ENCODE measurements at regions not wholly inside any gene's neighbourhood (a gene's known extent, or its start where the extent isn't known, plus 50 kb on each side); places are given as distances from the start of the nearest gene placed in this dataset.
A peak's percentile ranks its signal among the peaks of the same experiment; 100 is the strongest.

DNA sequence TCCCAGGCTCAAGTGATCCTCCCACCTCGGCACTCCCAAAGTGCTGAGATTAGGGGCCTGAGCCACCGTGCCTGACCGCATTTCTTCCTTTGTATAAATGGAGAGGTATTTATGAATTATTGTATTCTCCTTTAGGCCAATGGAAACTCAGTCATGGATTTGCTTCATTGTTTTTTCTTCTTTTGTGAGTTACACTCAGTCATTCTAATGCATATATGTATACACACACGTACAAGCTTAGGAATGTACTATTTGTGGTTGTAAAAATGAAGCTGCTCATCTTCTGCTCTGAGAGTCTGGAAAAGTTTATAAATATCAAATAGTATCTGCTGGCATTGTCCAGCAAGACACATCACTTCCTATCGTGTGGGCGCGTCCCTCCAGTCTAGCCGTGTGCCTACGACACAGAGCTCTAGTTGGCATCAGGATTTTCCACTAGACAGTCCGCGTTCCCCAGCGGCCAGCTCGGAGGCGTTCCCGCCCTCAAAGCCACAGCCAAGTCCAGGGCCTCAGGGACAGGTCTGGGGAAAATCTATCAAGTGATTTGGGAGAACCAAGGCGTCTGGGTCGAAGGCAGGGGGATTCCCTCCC lies 215.2 kb downstream of the NFATC2 start:
- Mint-ChIP-seq H3K27ac (no peak overlapping the region), H3K9me3 (peaks cover 6% of the 10 kb centered on the region), H3K4me3 (no peak overlapping the region), H3K4me1 (peaks cover 7% of the 10 kb centered on the region), H3K36me3 (ENCODE audit: low read depth) (no peaks in the 10 kb centered on the region), H3K27me3 (ENCODE audit: insufficient read depth) (no peaks in the 10 kb centered on the region)
- no peak for DNase-seq
- no peaks in the 10 kb centered on the region for H3K36me3 ChIP-seq (ENCODE audit: control insufficient read depth, insufficient read depth, low read length)
- no peaks in the 10 kb centered on the region for H3K4me1 ChIP-seq (ENCODE audit: control insufficient read depth, insufficient read depth, low read length)
- H3K9ac ChIP-seq (ENCODE audit: extremely low read depth, low read length, poor library complexity, severe bottlenecking): no peak overlapping the region
- TF ChIP-seq CTCF (conservative IDR thresholded peaks at IDR 0.05): no peak
- H3K27me3 ChIP-seq (ENCODE audit: control insufficient read depth, insufficient read depth, low read length, poor library complexity, severe bottlenecking): no peaks in the 10 kb centered on the region
- H3K4me3 ChIP-seq (ENCODE audit: low read length): no peak overlapping the region
- no peak overlapping the region for H3K27ac ChIP-seq (ENCODE audit: low read depth, low read length)
- H3K9me3 ChIP-seq (ENCODE audit: control insufficient read depth, low read length): peaks cover 11% of the 10 kb centered on the region
- WGBS, 2 experiments (ENCODE audit: insufficient coverage in 1 of 2, insufficient read length in 1 of 2): 94 to 100% methylated on average over 7 to 17 of the region's 17 CpGs

DNA sequence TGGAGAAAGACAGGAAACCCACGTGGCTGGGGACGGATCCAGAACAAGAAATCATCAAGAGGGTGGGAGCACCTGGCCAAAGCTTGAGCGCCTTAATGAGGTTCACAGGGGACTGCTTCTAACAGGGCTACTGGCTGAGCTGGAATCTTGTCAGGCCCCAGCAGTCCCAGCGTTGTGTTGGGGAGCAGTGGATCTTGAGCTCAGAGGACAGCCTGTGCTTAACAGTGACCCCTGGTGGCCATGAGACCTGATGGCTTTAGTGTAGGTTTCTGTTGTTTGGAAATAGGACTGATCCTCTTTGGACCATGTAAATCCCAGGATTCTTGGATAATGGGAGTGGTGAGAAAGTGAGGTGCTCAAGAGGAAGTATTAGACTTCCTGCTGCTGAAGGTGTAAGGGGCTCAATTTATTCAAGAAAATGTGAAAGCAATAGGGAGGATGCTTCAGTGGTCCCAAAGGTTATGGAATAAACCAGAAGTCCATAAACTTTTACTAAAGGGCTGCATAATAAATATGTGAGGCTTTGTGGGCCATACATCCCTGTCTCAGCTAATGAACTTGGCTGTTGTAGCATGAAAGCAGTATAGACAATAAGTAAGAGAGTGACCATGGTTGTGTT lies 216.2 kb downstream of the NFATC2 start:
- no peaks in the 10 kb centered on the region for H3K36me3 Mint-ChIP-seq (ENCODE audit: low read depth)
- H3K27ac Mint-ChIP-seq: no peak overlapping the region
- DNase-seq: peak; percentile 92
- H3K9me3 Mint-ChIP-seq: peaks cover 6% of the 10 kb centered on the region
- no peak overlapping the region for H3K4me3 Mint-ChIP-seq
- Histone ChIP-seq H3K9ac (ENCODE audit: extremely low read depth, low read length, poor library complexity, severe bottlenecking) (no peak overlapping the region), H3K27ac (ENCODE audit: low read depth, low read length) (no peak overlapping the region), H3K4me1 (ENCODE audit: control insufficient read depth, insufficient read depth, low read length) (no peaks in the 10 kb centered on the region), H3K27me3 (ENCODE audit: control insufficient read depth, insufficient read depth, low read length, poor library complexity, severe bottlenecking) (no peaks in the 10 kb centered on the region), H3K9me3 (ENCODE audit: control insufficient read depth, low read length) (peaks cover 11% of the 10 kb centered on the region), H3K4me3 (ENCODE audit: low read length) (no peak overlapping the region), H3K36me3 (ENCODE audit: control insufficient read depth, insufficient read depth, low read length) (no peaks in the 10 kb centered on the region)
- H3K27me3 Mint-ChIP-seq (ENCODE audit: insufficient read depth): no peaks in the 10 kb centered on the region
- WGBS, 2 experiments (ENCODE audit: insufficient coverage in 1 of 2, insufficient read length in 1 of 2): 78 to 83% methylated on average over 3 to 4 of the region's 4 CpGs
- TF ChIP-seq CTCF (conservative IDR thresholded peaks at IDR 0.05): peak; percentile 93
- peaks cover 9% of the 10 kb centered on the region for H3K4me1 Mint-ChIP-seq

DNA sequence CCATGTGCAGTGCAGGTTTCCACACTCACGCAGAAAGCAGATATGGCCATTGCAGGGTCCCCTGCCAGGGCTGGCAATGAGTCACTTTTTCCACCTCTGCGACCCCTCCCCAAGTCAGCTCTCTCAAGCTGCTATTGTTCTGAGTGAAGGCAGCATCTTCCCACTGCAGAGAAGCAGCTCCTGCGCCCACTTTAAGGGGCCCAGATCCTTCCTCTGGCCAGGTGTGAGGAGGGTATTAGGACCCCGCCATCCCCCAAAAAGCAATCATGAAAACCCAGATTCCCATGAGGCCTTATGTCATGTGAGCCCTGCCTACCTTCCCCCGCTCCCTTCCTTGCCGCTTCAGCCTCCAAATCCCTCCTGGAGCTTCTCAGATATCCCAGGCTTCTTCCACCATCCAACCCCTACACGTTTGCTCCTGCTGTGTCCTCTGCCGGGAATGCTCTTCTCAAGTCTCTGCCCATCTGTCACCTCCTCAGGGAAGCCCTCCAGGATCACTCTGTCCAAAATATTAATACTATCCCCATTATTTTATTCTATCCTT lies 220.3 kb downstream of the NFATC2 start:
- Mint-ChIP-seq H3K36me3 (ENCODE audit: low read depth) (no peaks in the 10 kb centered on the region), H3K4me1 (peaks cover 27% of the 10 kb centered on the region), H3K9me3 (peaks cover 6% of the 10 kb centered on the region), H3K27me3 (ENCODE audit: insufficient read depth) (no peaks in the 10 kb centered on the region), H3K4me3 (no peak overlapping the region), H3K27ac (peak overlapping the region; percentile 41)
- Histone ChIP-seq H3K4me3 (ENCODE audit: low read length) (no peak overlapping the region), H3K36me3 (ENCODE audit: control insufficient read depth, insufficient read depth, low read length) (no peaks in the 10 kb centered on the region), H3K27ac (ENCODE audit: low read depth, low read length) (no peak overlapping the region), H3K9ac (ENCODE audit: extremely low read depth, low read length, poor library complexity, severe bottlenecking) (no peak overlapping the region), H3K27me3 (ENCODE audit: control insufficient read depth, insufficient read depth, low read length, poor library complexity, severe bottlenecking) (no peaks in the 10 kb centered on the region), H3K4me1 (ENCODE audit: control insufficient read depth, insufficient read depth, low read length) (peaks cover 4% of the 10 kb centered on the region), H3K9me3 (ENCODE audit: control insufficient read depth, low read length) (peaks cover 11% of the 10 kb centered on the region)
- WGBS, 2 experiments (ENCODE audit: insufficient coverage in 1 of 2, insufficient read length in 1 of 2): 71 to 78% methylated on average over 7 to 8 of the region's 8 CpGs
- no peak for TF ChIP-seq CTCF (conservative IDR thresholded peaks at IDR 0.05)
- DNase-seq: peak; percentile 74

Data from endodermal cell (in vitro differentiated cells).